ENCODE measurements at regions not wholly inside any gene's neighbourhood (a gene's known extent, or its start where the extent isn't known, plus 50 kb on each side); places are given as distances from the start of the nearest gene placed in this dataset.
"Not testable (repeated sequence)": the region's sequence is repeated elsewhere in the genome, so short reads cannot be mapped to it uniquely, and the experiment has no call there.

GRCh38 chr12:60714141-60714900 is 1118.5 kb downstream of the SLC16A7 start:
- no peak for TF ChIP-seq CTCF (IDR thresholded peaks at IDR 0.05; ENCODE audit: low read depth, low read length, missing control alignments)
- H3K4me3 ChIP-seq (ENCODE audit: low read depth, low read length): no peak overlapping the region
- DNase-seq (ENCODE audit: low read depth): no peak

- TF ChIP-seq CTCF (IDR thresholded peaks at IDR 0.05; ENCODE audit: low read depth, low read length, missing control alignments): no peak
- DNase-seq (ENCODE audit: low read depth): no peak
- no peak overlapping the region for H3K4me3 ChIP-seq (ENCODE audit: low read depth, low read length)
Observed at GRCh38 chr12:60724475-60724874, 1128.6 kb downstream of the SLC16A7 start.

- no peak for DNase-seq (ENCODE audit: low read depth)
- no peak for TF ChIP-seq CTCF (IDR thresholded peaks at IDR 0.05; ENCODE audit: low read depth, low read length, missing control alignments)
- H3K4me3 ChIP-seq (ENCODE audit: low read depth, low read length): no peak overlapping the region
Observed at GRCh38 chr12:60724984-60725383, 1129.2 kb downstream of the SLC16A7 start.

- TF ChIP-seq CTCF (IDR thresholded peaks at IDR 0.05; ENCODE audit: low read depth, low read length, missing control alignments): no peak
- DNase-seq (ENCODE audit: low read depth): no peak
Observed at GRCh38 chr12:60752589-60752988, 1156.8 kb downstream of the SLC16A7 start.

GRCh38 chr12:60758224-60758623 is 1162.4 kb downstream of the SLC16A7 start:
- no peak for DNase-seq (ENCODE audit: low read depth)
- TF ChIP-seq CTCF (IDR thresholded peaks at IDR 0.05; ENCODE audit: low read depth, low read length, missing control alignments): no peak

More at GRCh38 chr12:60752589-60752988, 1156.8 kb downstream of the SLC16A7 start:
- H3K4me3 ChIP-seq (ENCODE audit: low read depth, low read length): no peak overlapping the region

GRCh38 chr12:60760965-60761364 is 1165.1 kb downstream of the SLC16A7 start:
- no peak for TF ChIP-seq CTCF (IDR thresholded peaks at IDR 0.05; ENCODE audit: low read depth, low read length, missing control alignments)
- DNase-seq (ENCODE audit: low read depth): no peak
- H3K4me3 ChIP-seq (ENCODE audit: low read depth, low read length): no peak overlapping the region

More at GRCh38 chr12:60758224-60758623, 1162.4 kb downstream of the SLC16A7 start:
- no peak overlapping the region for H3K4me3 ChIP-seq (ENCODE audit: low read depth, low read length)

GRCh38 chr12:60801166-60801565 is 1205.3 kb downstream of the SLC16A7 start:
- DNase-seq (ENCODE audit: low read depth): not testable (repeated sequence)

More at GRCh38 chr12:60801166-60801565, 1205.3 kb downstream of the SLC16A7 start:
- H3K4me3 ChIP-seq (ENCODE audit: low read depth, low read length): not testable (repeated sequence)
